HG02938 (cell line): ENCODE measurements at regions not wholly inside any gene's neighbourhood (a gene's known extent, or its start where the extent isn't known, plus 50 kb on each side); places are given as distances from the start of the nearest gene placed in this dataset.

Experiments
- ATAC-seq: cut with Tn5 transposase; IDR thresholded peaks from one replicate; pipeline ENCODE4 v1.9.1; 2021; ENCODE audit warnings: mild to moderate bottlenecking, moderate library complexity; ENCODE audit not compliant: unreplicated experiment

- no peak for ATAC-seq
Observed at GRCh38 chr1:3954170-3955169, 54.4 kb upstream of the C1orf174 start.

DNA sequence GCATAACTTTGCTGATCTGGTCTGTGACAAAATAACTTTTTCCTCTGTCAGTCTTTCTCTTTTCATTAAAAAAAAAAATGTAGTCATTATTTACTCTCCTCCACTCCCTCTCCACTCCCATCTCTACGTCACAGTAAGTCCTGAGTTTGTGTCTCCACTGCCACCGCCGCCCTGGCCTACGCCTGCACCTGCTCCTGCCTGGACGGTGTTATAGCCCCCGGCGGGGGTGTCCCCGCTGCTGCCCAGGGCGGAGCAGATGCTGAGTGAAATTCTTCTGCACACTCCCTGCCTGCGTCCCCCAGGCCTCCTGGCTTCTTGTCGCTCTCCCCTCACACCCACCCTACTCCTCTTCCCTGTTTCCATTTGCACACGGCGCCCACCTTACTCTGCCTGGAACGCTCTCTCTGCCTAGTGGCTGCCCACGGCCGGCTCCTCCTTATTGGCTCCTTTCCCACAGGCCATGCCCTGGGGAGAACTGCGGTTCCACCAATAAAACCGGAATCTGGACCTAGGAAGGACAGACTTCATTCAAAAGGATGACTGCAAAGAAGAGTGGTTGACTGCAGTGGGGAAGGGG, 55.2 kb upstream of the C1orf174 start:
- no peak for ATAC-seq

DNA sequence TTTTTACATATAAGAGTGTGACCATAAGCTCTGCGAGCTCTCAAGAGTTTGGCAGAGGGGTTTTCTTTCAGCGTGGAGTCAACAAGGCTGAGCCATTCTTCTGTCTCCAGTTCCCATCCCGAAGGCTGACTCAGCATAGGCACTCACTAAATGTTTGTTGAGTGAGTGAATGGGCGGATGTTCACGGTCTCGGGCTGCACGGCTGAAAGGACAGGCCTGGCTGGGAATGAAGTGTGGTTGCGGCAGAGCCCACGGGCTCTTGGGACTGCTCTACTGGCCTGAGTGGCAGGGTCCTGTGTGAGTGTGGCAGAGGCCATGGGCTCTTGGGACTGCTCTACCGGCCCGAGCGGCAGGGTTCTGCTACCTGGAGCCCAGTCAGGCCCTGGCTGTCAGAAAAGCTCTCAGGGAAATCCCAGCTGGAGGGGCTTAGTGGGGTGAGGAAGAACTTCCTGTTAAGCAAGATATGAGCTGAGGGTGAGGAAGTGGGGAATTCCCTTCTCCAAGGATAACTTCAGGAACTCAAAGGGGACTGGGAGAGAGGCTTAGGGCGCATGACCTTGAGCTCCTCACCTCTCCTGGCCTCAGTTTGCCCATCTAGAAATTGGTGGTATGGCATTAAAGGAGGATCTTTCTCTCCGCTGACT, 56.6 kb upstream of the C1orf174 start:
- no peak for ATAC-seq

GRCh38 chr1:3959361-3959760, 59.3 kb upstream of the C1orf174 start:
- no peak for ATAC-seq

DNA sequence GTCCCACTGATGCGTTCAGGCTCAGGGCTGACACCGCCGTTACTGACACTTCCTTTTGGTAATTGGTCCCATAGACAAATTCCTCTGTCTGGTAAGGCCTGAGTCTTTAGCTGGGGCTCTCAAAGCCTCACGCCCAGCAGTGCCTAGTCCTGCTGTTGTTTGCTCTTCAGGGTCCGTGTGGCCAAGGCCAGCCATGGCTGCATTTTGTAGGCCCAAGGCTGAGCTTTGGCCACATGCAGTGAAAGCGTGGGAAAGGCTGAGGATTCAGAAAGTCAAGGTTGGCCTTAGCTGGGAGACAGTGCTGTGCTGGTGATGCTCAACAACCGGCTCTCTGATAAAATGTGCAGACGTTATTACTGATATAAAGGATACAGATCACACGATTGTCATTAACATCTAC, 63.5 kb upstream of the C1orf174 start:
- ATAC-seq = no peak

DNA sequence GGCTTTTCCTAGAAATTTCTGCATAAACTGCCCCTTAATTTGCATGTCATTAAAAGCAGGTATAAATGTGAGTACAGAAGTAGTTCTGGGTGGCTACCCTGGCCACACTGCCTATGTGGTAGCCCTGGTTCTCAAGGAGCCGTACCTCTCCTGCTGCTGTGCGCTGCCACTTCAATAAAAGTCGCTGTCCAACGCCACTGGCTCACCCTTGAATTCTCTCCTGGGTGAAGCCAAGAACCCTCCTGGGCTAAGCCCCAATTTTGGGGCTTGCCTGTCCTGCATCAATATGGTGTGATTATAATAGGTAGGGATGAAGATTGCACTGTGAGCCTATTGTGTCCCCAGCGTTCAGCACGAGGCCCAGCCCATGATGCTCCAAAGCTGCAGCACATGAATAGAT, 65.6 kb upstream of the C1orf174 start:
- no peak for ATAC-seq

- no peak for ATAC-seq
Observed at GRCh38 chr1:3968851-3969250, 68.8 kb upstream of the C1orf174 start.

DNA sequence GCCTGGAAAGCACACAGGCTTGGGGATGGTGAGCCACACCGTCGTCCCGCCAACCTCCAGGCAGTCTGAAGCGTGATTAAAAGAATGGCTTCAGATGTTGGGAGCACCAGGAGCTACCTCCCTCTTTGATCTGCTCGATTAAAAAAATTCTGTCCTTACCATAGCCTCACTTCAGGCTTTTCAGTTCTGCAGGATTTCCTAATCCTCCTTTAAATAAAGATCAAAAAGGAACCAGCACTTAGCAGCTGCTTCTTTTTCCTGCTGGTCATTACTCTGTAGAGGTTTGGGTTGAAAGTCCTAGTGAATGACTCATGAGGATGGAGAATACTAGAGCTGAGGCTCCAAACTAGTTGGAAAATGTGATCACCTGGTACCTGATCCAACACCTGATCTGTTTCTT, 71.9 kb upstream of the C1orf174 start:
- ATAC-seq = no peak

GRCh38 chr1:3975903-3976630, 76.0 kb upstream of the C1orf174 start:
- no peak for ATAC-seq

DNA sequence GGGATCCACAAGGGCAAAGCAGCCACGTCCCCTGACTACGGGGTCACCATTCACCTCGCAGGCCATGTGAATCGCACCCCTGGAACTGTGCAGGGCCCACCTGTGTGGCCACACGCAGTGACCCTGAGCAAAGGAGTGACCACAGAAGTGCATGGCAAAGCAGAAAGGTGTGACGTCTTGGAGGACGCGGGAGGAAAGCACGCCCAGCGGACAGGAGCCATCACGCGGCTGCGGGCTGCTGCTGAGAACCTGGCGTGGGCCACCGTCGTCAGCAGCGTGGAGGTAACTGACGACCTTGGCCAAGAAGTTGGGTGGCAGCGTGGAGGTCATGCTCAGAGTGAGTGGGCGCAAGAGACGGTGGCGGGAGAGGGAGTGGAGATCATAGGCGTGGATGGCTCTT, 76.7 kb upstream of the C1orf174 start:
- no peak for ATAC-seq

GRCh38 chr1:3978196-3978989, 78.3 kb upstream of the C1orf174 start:
- ATAC-seq = no peak

GRCh38 chr1:3978990-3979325, 78.9 kb upstream of the C1orf174 start:
- no peak for ATAC-seq

- ATAC-seq = no peak
Observed at GRCh38 chr1:3981261-3981660, 81.2 kb upstream of the C1orf174 start.

DNA sequence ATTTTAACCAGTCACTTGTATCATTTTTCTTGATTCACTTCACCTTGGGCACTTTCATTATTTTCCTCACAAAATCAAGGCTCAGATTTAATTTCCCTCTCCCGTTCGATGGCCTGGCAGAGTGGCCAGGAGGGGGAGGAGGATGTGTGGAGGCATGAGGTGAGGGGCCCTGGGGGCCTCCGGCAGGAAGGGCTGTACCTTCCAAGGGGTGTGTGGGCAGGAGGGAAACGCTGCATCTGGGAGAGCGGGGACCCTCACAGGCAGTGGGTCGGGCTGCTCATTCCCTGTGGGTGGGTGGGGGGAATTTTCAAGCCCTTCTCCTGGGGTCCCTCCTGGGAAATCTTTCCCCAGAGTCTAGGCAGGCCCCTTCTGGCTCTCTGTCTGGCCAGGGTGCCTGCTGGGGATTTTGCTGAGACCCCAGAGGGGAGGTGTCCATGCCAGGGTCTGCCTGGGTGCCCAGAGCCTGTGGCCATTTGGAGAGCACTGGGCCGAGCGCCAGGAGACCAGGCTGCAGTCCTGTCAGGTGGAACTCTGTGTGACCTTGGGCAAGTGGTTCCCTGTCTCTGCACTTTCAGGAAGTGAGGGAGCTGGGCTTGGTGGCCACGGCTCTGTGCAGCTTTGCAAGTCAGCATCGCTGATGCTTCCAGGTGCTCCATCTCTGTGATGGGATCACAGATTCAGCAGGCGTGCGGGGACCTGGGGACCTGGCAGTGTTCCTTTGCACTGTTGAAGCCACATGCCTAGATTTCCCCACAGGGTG, 81.9 kb upstream of the C1orf174 start:
- ATAC-seq = no peak

GRCh38 chr1:3983181-3983580, 83.1 kb upstream of the C1orf174 start:
- no peak for ATAC-seq

DNA sequence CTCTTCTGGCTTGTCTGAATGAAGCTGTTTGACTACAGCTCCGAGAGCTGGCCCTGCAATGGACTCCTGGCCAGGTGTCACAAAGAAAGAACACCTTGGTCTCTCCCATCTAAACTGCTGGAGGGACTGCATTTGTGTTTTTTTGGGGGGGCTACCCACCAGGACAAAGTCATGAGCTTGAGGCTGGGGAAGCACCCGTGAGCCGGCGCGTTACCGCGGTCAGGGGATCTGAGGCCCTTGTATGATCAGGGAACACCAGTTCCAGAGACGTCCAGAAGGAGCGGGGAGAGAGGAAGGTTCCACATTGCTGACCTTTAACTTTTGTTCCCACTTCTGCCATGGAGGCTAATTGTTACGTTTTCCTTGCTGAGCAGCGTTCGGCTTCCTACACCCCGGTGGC, 84.5 kb upstream of the C1orf174 start:
- ATAC-seq = no peak

DNA sequence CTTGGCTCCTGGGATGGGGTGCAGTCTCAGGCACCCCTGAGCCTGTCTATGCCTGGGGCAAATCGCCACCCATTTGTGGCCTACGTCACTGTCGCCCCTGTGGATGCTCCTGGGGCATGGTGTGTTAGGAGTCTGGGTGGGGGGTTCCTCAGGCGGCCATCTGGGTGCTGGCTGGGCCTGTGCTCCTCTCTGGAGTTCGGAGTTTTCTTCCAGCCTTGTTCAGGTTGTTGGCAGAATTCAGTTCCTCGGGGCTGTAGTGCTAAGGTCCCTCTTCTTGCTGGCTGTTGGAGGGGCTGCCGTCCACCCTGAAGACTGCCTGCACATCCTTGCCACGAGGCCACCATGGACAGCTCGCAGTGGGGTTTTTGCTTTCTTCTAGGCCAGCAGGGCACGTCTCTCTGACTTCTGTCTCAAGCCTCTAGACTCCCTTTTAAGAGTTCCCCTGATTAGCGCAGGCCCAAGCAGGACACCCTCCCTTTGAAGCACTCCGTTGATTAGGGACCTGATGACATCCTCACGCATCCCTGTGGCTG, 86.7 kb upstream of the C1orf174 start:
- no peak for ATAC-seq

- no peak for ATAC-seq
Observed at GRCh38 chr1:3987669-3988235, 87.7 kb upstream of the C1orf174 start.

GRCh38 chr1:3988431-3988830, 88.4 kb upstream of the C1orf174 start:
- ATAC-seq = no peak
